Hematopoietic multipotent progenitor cell treated with erythropoietin and hydrocortisone succinate and interleukin-3 and kit ligand, for 6 days (in vitro differentiated cells): ENCODE measurements at regions not wholly inside any gene's neighbourhood (a gene's known extent, or its start where the extent isn't known, plus 50 kb on each side); places are given as distances from the start of the nearest gene placed in this dataset.

ENCODE experiments used
- DNase-seq: peaks from one replicate; pipeline ENCODE4 v3.0.0-alpha.2; 2015

GRCh38 chr5:105602406-105602805, 2039.8 kb upstream of the NUDT12 start:
- peak; percentile 4 for DNase-seq

- no peak for DNase-seq
Measured at GRCh38 chr5:105593011-105593760, 2030.6 kb upstream of the NUDT12 start.

- DNase-seq, result no peak
Measured at GRCh38 chr5:105587963-105588662, 2025.5 kb upstream of the NUDT12 start.

GRCh38 chr5:105581988-105582690, 2019.5 kb upstream of the NUDT12 start:
- no peak for DNase-seq

GRCh38 chr5:105573575-105573974, 2011.0 kb upstream of the NUDT12 start:
- no peak for DNase-seq

GRCh38 chr5:105565531-105565930, 2002.9 kb upstream of the NUDT12 start:
- DNase-seq, result no peak

- no peak for DNase-seq
Measured at GRCh38 chr5:105563842-105564241, 2001.3 kb upstream of the NUDT12 start.

- DNase-seq, result no peak
Measured at GRCh38 chr5:105554568-105555169, 1992.1 kb upstream of the NUDT12 start.

GRCh38 chr5:105544300-105544699, 1981.7 kb upstream of the NUDT12 start:
- no peak for DNase-seq

- no peak for DNase-seq
Measured at GRCh38 chr5:105536675-105537074, 1974.1 kb upstream of the NUDT12 start.

- no peak for DNase-seq
Measured at GRCh38 chr5:105530716-105531261, 1968.2 kb upstream of the NUDT12 start.

- no peak for DNase-seq
Measured at GRCh38 chr5:105529851-105530250, 1967.3 kb upstream of the NUDT12 start.

- DNase-seq, result no peak
Measured at GRCh38 chr5:105508519-105508918, 1945.9 kb upstream of the NUDT12 start.

GRCh38 chr5:105506692-105507277, 1944.2 kb upstream of the NUDT12 start:
- no peak for DNase-seq

GRCh38 chr5:105503950-105504349, 1941.4 kb upstream of the NUDT12 start:
- no peak for DNase-seq

- no peak for DNase-seq
Measured at GRCh38 chr5:105501315-105501714, 1938.7 kb upstream of the NUDT12 start.

- no peak for DNase-seq
Measured at GRCh38 chr5:105475401-105475800, 1912.8 kb upstream of the NUDT12 start.

GRCh38 chr5:105462377-105462776, 1899.8 kb upstream of the NUDT12 start:
- no peak for DNase-seq

GRCh38 chr5:105460721-105461120, 1898.1 kb upstream of the NUDT12 start:
- no peak for DNase-seq

GRCh38 chr5:105453216-105453807, 1890.7 kb upstream of the NUDT12 start:
- DNase-seq, result no peak

- no peak for DNase-seq
Measured at GRCh38 chr5:105448271-105448670, 1885.7 kb upstream of the NUDT12 start.

- no peak for DNase-seq
Measured at GRCh38 chr5:105430516-105430915, 1867.9 kb upstream of the NUDT12 start.
